CD4-positive, alpha-beta T cell treated with Interleukin-12 subunit alpha and Interleukin-12 subunit beta, for 1 hour (primary cell): ENCODE measurements at regions not wholly inside any gene's neighbourhood (a gene's known extent, or its start where the extent isn't known, plus 50 kb on each side); places are given as distances from the start of the nearest gene placed in this dataset.

Source experiments
- DNase-seq: peaks from one replicate; pipeline ENCODE4 v3.0.0-alpha.2; 2020

DNA sequence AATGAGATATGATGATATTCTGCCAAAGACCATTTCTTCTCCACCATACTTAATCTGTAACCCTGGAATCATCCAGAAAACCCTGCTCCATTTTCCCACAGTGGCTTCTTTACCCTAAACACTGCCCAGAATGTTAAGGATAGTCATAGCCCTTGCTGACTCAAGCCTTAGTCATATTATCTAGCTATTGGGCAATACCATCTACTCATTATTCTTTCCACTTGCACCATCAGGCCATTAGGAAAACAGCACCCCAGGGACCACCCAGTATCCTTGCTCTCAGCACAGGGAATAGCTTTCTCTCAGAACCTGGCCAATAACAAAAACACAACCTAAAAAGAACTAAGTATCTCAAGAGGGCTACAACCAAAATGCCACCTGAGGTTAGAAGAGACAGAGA is 445.7 kb upstream of the SLC14A2 start:
- DNase-seq = no peak

DNA sequence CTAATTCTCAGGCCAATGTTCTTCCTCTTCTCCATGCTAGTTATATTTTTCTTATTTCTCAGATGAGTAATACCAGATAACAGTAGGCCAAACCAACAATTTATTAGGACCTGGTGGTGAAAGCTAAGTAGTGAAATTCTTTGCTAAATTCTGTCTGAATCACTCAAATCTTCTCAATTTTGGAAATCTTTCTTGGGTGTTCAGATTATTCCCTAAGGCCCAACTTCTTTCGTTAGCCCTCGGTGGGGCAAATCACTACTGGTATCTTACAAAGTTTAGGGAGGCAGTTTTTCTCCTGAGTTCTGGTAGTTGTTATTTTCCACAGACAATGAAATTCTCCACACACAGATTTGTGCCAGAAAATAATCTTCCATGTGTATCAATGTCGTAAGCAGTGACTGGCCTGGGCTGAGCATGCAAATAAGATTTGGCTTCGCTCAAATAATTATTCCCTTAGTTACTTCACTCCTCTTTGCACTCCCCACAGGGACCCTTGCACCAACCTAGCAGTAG is 443.5 kb upstream of the SLC14A2 start:
- no peak for DNase-seq

DNA sequence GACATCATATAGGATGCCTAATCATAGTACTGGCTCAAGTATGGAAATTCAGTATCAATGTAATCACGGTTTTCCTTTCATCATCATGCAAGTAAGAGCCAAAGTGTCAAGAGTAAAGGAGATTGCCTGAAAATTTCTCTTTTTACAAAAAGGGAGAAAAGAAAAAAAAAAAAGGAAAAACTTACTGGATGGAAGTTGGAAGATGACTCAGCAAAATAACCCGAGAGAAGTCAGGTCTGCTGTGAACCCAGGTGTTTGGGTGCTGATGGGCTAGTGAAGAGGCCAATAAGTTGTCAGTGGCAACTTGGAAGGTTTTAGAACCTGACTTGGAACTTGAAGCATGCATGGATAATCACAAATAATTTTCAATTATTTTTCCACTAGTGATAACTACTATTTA is 441.9 kb upstream of the SLC14A2 start:
- DNase-seq = no peak

- no peak for DNase-seq
Observed at GRCh38 chr18:45173799-45174519, 441.3 kb upstream of the SLC14A2 start.

GRCh38 chr18:45174629-45175136 is 440.6 kb upstream of the SLC14A2 start:
- no peak for DNase-seq

- DNase-seq = no peak
Observed at GRCh38 chr18:45175511-45175910, 439.8 kb upstream of the SLC14A2 start.

- DNase-seq = no peak
Observed at GRCh38 chr18:45186832-45187231, 428.4 kb upstream of the SLC14A2 start.

GRCh38 chr18:45191795-45192194 is 423.5 kb upstream of the SLC14A2 start:
- DNase-seq = no peak

GRCh38 chr18:45197526-45197970 is 417.7 kb upstream of the SLC14A2 start:
- no peak for DNase-seq

DNA sequence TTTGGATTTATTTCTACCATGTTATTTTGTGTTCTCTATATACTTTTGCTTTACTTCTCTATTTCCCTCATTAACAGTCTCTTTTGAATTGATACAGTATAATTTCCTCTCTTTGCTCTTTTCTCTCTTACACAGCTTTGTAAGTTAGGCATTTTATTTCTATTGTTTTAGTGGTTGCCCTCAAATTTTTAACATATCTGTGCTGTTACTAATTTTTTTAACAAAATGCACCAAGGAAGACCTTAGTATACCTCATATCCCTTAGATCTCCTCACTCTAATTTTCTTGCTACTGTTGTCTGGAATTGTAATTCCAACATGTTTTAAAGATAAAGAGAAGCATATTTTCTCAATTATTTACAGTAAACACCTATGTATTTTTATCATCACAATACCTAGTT is 416.8 kb upstream of the SLC14A2 start:
- DNase-seq = no peak

- DNase-seq = no peak
Observed at GRCh38 chr18:45201029-45201428, 414.2 kb upstream of the SLC14A2 start.

DNA sequence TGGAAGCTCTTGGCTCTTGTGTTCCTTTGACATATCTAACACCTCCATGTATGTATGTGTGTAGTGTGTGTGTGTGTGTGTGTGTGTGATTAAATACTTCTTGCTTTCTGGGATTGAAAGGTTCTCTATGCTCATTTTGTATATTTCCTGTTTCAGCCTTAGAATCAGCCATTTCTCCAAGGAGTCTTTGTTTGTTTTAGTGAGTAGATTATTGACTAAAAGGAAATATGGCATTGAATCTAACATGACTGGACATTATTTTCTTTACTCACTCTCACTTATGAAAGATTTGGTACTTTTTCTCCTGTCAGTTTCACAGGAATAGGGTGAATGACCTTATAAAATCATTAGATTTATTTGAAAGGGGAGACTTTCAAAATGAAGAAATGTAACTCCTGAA is 413.8 kb upstream of the SLC14A2 start:
- no peak for DNase-seq

- no peak for DNase-seq
Observed at GRCh38 chr18:45202061-45202460, 413.2 kb upstream of the SLC14A2 start.

GRCh38 chr18:45203677-45204076 is 411.6 kb upstream of the SLC14A2 start:
- DNase-seq = no peak

- DNase-seq = no peak
Observed at GRCh38 chr18:45207328-45207727, 407.9 kb upstream of the SLC14A2 start.

GRCh38 chr18:45208164-45208563 is 407.1 kb upstream of the SLC14A2 start:
- DNase-seq = no peak

GRCh38 chr18:45212181-45213039 is 402.9 kb upstream of the SLC14A2 start:
- peak; percentile 74 for DNase-seq

DNA sequence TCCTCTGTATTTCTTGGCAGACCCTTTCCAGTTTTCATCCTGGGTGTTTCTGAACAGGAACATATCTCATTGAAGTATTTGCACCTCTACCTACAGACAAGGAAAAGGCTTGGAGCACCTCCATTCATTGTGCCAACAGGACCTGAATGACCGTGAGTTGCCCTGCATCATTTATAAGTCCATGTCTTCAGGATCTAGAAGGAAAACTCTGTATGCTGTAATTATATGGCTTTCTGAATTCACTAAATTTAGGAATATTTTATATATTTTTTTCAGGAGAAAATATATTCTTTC is 402.3 kb upstream of the SLC14A2 start:
- DNase-seq = no peak

GRCh38 chr18:45218436-45218835 is 396.8 kb upstream of the SLC14A2 start:
- no peak for DNase-seq

- no peak for DNase-seq
Observed at GRCh38 chr18:45221363-45221762, 393.9 kb upstream of the SLC14A2 start.

GRCh38 chr18:45222180-45222579 is 393.1 kb upstream of the SLC14A2 start:
- DNase-seq = no peak

DNA sequence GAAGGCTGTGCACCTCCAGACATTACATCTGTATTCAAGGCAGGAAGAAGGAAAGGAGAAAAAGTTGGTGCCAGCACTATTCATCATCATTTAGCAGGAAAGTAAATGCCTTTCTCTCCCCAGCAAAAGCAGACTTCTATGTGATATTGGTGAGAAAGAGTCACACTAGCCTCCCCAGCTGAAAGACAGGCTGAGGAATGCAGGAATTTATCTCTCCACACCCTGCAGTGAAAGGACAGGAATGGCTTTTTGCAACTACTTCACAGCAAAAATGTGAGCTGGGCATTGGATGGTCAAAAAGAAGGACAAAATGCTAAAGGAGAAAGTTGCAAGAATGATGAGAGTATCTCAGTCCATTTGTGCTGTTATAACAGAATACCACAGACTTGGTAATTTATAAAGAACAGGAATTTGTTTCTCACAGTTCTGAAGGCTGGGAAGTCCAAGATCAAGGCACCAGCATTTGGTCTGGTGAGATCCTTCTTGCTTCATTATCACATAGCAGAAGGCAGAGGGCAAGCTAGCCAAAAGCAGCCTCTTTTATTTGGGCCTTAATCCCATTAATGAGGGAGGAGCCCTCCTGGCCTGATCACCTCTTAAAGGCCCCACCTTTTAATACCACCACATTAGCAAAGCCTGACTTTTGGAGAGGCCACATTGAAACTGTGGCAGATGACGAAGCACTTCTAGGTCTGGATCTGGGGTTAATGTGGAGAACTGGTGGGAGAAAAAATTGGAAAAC is 388.1 kb upstream of the SLC14A2 start:
- no peak for DNase-seq

GRCh38 chr18:45228796-45229388 is 386.4 kb upstream of the SLC14A2 start:
- no peak for DNase-seq
